Neural progenitor cell (in vitro differentiated cells): ENCODE measurements at regions not wholly inside any gene's neighbourhood (a gene's known extent, or its start where the extent isn't known, plus 50 kb on each side); places are given as distances from the start of the nearest gene placed in this dataset.

ENCODE experiments used
- DNase-seq: peaks from one replicate; pipeline ENCODE4 v3.0.0-alpha.2; 2016; ENCODE audit warnings: low spot score
- H2AFZ ChIP-seq: fragments of 200-600 bp; sonication (generic); replicated peaks from 2 replicates; pipeline ENCODE4 v1.6.1; 2016; ENCODE audit warnings: antibody characterized with exemption
- H3F3A ChIP-seq: fragments of 200-600 bp; sonication (generic); 2 replicates; pipeline ENCODE4 v1.6.1; 2016; ENCODE audit warnings: antibody characterized with exemption, low read depth
- H3K27ac ChIP-seq: fragments of 200-600 bp; sonication (generic); 2 replicates; pipeline ENCODE4 v1.5.1; 2016; ENCODE audit warnings: mild to moderate bottlenecking
- H3K27me3 ChIP-seq: fragments of 200-600 bp; sonication (generic); 2 replicates; pipeline ENCODE4 v1.6.1; 2016; ENCODE audit warnings: mild to moderate bottlenecking, moderate library complexity
- H3K36me3 ChIP-seq: fragments of 200-600 bp; sonication (generic); 2 replicates; pipeline ENCODE4 v1.5.1; 2016
- H3K4me1 ChIP-seq: fragments of 200-600 bp; sonication (generic); 2 replicates; pipeline ENCODE4 v1.6.1; 2016; ENCODE audit warnings: mixed run types
- H3K4me2 ChIP-seq: fragments of 200-600 bp; sonication (generic); 2 replicates; pipeline ENCODE4 v1.6.1; 2016
- H3K4me3 ChIP-seq: fragments of 200-600 bp; sonication (generic); 2 replicates; pipeline ENCODE4 v1.5.1; 2016
- H3K79me2 ChIP-seq: fragments of 200-600 bp; sonication (generic); 2 replicates; pipeline ENCODE4 v1.6.1; 2016; ENCODE audit warnings: low read depth
- H3K9ac ChIP-seq: fragments of 200-600 bp; sonication (generic); 2 replicates; pipeline ENCODE4 v1.6.1; 2016
- H3K9me3 ChIP-seq: fragments of 200-600 bp; sonication (generic); 2 replicates; pipeline ENCODE4 v1.5.1; 2016; ENCODE audit warnings: low read depth
- H4K20me1 ChIP-seq: fragments of 200-600 bp; sonication (generic); 2 replicates; pipeline ENCODE4 v1.6.1; 2016; ENCODE audit warnings: low read depth
- H3K27ac Mint-ChIP-seq: 3 replicates; pipeline ENCODE4 v1.8.0; 2021; ENCODE audit warnings: mixed read lengths
- H3K27me3 Mint-ChIP-seq: 2 replicates; pipeline ENCODE4 v1.8.0; 2022; ENCODE audit warnings: low read depth, mild to moderate bottlenecking, inconsistent platforms, moderate library complexity, mixed read lengths; ENCODE audit not compliant: insufficient read depth
- H3K36me3 Mint-ChIP-seq: 3 replicates; pipeline ENCODE4 v1.8.0; 2021; ENCODE audit warnings: mixed read lengths
- H3K4me1 Mint-ChIP-seq: 3 replicates; pipeline ENCODE4 v1.8.0; 2021; ENCODE audit warnings: mixed read lengths
- H3K4me3 Mint-ChIP-seq: 3 replicates; pipeline ENCODE4 v1.8.0; 2021; ENCODE audit warnings: mild to moderate bottlenecking, moderate library complexity, mixed read lengths
- H3K9me3 Mint-ChIP-seq: 3 replicates; pipeline ENCODE4 v1.8.0; 2020; ENCODE audit warnings: mixed read lengths
- CTCF ChIP-seq: fragments of 200-600 bp; sonication (generic); IDR thresholded peaks from 2 replicates; pipeline ENCODE4 v1.5.1; 2017; ENCODE audit warnings: antibody characterized with exemption, mild to moderate bottlenecking
- EZH2 ChIP-seq: fragments of 200-600 bp; sonication (generic); IDR thresholded peaks from 2 replicates; pipeline ENCODE4 v1.6.1; 2017; ENCODE audit warnings: antibody characterized with exemption, mild to moderate bottlenecking, moderate library complexity
- EZH2phosphoT487 ChIP-seq: fragments of 200-600 bp; sonication (generic); IDR thresholded peaks from 2 replicates; pipeline ENCODE4 v1.6.1; 2017; ENCODE audit warnings: antibody characterized with exemption

DNA sequence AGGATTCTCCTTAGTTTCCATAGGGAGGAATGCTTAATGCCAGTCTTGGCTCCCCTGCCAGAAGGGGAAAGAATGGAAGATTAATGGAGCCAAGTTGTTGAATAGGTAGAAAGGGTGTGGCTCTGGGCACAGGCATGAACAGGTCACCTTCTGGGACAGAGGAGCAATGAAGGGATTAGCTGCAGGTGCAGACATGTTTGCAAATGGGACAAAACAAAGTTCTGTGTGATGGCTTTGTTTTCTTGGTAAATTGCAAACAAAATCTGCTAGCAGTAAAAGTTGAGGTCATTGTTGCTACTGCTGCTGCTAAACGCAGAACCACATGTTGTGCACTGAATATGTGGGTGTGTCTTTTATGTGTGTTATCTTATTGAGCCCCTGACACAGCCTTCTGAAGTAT, 93.3 kb downstream of the PERP start:
- H3K27me3 ChIP-seq: no peaks in the 10 kb centered on the region
- no peak overlapping the region for H3K4me2 ChIP-seq
- no peaks in the 10 kb centered on the region for H4K20me1 ChIP-seq
- H3K27ac Mint-ChIP-seq: no peak overlapping the region
- H3K79me2 ChIP-seq: no peaks in the 10 kb centered on the region
- no peaks in the 10 kb centered on the region for H3K9me3 Mint-ChIP-seq
- H3K9ac ChIP-seq: no peak overlapping the region
- H3K4me3 Mint-ChIP-seq: no peak overlapping the region
- peaks cover under 1% of the 10 kb centered on the region for H3K4me1 ChIP-seq
- H3K9me3 ChIP-seq: no peaks in the 10 kb centered on the region
- DNase-seq: no peak
- TF ChIP-seq CTCF: no peak
- TF ChIP-seq EZH2: no peak
- TF ChIP-seq EZH2phosphoT487: no peak
- no peaks in the 10 kb centered on the region for H3K36me3 ChIP-seq
- H3K36me3 Mint-ChIP-seq: no peaks in the 10 kb centered on the region
- no peak overlapping the region for H3K4me3 ChIP-seq
- H3F3A ChIP-seq: no peaks in the 10 kb centered on the region
- no peaks in the 10 kb centered on the region for H3K27me3 Mint-ChIP-seq
- no peak overlapping the region for H3K27ac ChIP-seq
- H2AFZ ChIP-seq: no peak overlapping the region
- no peaks in the 10 kb centered on the region for H3K4me1 Mint-ChIP-seq

DNA sequence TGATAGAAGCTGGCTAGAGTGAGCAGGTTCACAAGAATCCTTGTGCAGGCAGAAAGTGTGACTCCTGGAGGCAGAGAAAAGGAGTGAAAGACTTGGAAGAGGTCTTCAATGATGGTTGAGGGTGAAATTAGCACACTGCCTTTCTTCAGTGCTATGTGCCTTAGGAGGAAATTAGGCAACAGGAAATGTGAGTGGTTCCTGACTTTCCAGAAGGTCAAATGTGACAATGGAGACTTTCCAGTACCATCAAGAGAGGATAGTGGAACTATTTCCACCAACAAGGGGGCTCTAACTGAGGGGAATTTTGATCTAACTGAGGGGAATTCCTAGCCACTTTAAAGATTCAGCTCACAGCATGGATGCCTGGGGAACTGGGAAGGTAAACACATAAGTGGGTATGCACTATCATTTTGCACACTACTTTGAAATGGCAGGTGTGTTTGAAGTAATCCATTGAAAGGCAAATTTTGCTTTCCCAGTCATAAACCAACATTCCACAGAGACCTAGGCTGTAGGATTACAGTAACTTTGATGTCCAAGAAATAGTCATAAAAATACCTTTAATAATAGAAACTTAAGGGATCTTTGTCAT, 90.0 kb downstream of the PERP start:
- Histone ChIP-seq H3K4me1 (no peaks in the 10 kb centered on the region), H3K4me3 (no peak overlapping the region), H3K27me3 (no peaks in the 10 kb centered on the region), H2AFZ (no peak overlapping the region), H3K4me2 (no peak overlapping the region), H3K9me3 (no peaks in the 10 kb centered on the region), H3K27ac (no peak overlapping the region), H3K9ac (no peak overlapping the region), H4K20me1 (no peaks in the 10 kb centered on the region), H3F3A (no peaks in the 10 kb centered on the region), H3K36me3 (no peaks in the 10 kb centered on the region), H3K79me2 (no peaks in the 10 kb centered on the region)
- H3K27me3 Mint-ChIP-seq: peaks cover 5% of the 10 kb centered on the region
- H3K27ac Mint-ChIP-seq: no peak overlapping the region
- no peak for DNase-seq
- no peaks in the 10 kb centered on the region for H3K4me1 Mint-ChIP-seq
- no peaks in the 10 kb centered on the region for H3K36me3 Mint-ChIP-seq
- H3K9me3 Mint-ChIP-seq: no peaks in the 10 kb centered on the region
- TF ChIP-seq EZH2phosphoT487: no peak
- no peak for TF ChIP-seq EZH2
- TF ChIP-seq CTCF: no peak
- H3K4me3 Mint-ChIP-seq: no peak overlapping the region

- no peaks in the 10 kb centered on the region for H4K20me1 ChIP-seq
- H3K27me3 ChIP-seq: no peaks in the 10 kb centered on the region
- H3K4me3 ChIP-seq: no peak overlapping the region
- no peaks in the 10 kb centered on the region for H3F3A ChIP-seq
- no peaks in the 10 kb centered on the region for H3K36me3 ChIP-seq
- H3K4me2 ChIP-seq: no peak overlapping the region
- no peak overlapping the region for H3K9ac ChIP-seq
- H3K79me2 ChIP-seq: no peaks in the 10 kb centered on the region
- no peak overlapping the region for H3K27ac ChIP-seq
- Mint-ChIP-seq H3K27ac (no peak overlapping the region), H3K4me3 (no peak overlapping the region), H3K27me3 (peaks cover 5% of the 10 kb centered on the region), H3K36me3 (no peaks in the 10 kb centered on the region), H3K9me3 (no peaks in the 10 kb centered on the region), H3K4me1 (no peaks in the 10 kb centered on the region)
- no peaks in the 10 kb centered on the region for H3K4me1 ChIP-seq
- no peak overlapping the region for H2AFZ ChIP-seq
- no peaks in the 10 kb centered on the region for H3K9me3 ChIP-seq
- no peak for TF ChIP-seq EZH2phosphoT487
- no peak for TF ChIP-seq CTCF
- no peak for TF ChIP-seq EZH2
- no peak for DNase-seq
Observed at GRCh38 chr6:138018297-138018696, 88.9 kb downstream of the PERP start.
